ENCODE measurements at regions not wholly inside any gene's neighbourhood (a gene's known extent, or its start where the extent isn't known, plus 50 kb on each side); places are given as distances from the start of the nearest gene placed in this dataset.

DNA sequence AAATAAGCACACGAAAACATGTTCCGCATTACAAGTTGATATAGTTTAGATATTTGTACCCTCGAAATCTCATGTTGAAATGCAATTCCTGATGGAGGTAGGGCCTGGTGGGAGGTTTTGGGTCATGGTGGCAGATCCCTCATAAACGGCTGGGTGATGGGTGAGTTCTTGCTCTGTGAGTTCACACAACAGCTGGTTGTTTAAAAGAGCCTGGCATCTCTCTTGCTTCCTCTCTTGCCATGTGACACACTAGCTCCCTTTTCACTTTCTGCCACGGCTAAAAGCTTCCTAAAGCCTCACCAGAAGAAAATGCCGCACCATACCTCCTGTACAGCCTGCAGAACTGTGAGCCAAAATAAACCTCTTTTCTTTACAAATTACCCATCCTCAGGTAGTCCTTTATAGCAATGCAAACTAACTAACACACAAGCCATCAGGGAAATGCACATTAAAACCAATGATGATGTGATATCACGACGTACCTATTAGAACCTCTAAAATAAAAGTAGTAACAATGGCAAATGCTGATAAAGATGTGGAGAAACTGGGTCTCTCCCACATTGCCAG, 188.5 kb downstream of the ANAPC1 start:
- TF ChIP-seq, protein P1, sequence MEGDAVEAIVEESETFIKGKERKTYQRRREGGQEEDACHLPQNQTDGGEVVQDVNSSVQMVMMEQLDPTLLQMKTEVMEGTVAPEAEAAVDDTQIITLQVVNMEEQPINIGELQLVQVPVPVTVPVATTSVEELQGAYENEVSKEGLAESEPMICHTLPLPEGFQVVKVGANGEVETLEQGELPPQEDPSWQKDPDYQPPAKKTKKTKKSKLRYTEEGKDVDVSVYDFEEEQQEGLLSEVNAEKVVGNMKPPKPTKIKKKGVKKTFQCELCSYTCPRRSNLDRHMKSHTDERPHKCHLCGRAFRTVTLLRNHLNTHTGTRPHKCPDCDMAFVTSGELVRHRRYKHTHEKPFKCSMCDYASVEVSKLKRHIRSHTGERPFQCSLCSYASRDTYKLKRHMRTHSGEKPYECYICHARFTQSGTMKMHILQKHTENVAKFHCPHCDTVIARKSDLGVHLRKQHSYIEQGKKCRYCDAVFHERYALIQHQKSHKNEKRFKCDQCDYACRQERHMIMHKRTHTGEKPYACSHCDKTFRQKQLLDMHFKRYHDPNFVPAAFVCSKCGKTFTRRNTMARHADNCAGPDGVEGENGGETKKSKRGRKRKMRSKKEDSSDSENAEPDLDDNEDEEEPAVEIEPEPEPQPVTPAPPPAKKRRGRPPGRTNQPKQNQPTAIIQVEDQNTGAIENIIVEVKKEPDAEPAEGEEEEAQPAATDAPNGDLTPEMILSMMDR (IDR thresholded peaks at IDR 0.05; ENCODE audit: low read depth, low read length): no peak
- TF ChIP-seq MYC (IDR thresholded peaks at IDR 0.05; ENCODE audit: low read depth, low read length) (no peak), POLR2A (IDR thresholded peaks at IDR 0.05; ENCODE audit: extremely low read depth, insufficient read length) (no peak)
- TF ChIP-seq, protein P2, sequence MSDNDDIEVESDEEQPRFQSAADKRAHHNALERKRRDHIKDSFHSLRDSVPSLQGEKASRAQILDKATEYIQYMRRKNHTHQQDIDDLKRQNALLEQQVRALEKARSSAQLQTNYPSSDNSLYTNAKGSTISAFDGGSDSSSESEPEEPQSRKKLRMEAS (IDR thresholded peaks at IDR 0.05; ENCODE audit: low read depth, low read length): no peak
